ENCODE measurements at regions not wholly inside any gene's neighbourhood (a gene's known extent, or its start where the extent isn't known, plus 50 kb on each side); places are given as distances from the start of the nearest gene placed in this dataset.

DNA sequence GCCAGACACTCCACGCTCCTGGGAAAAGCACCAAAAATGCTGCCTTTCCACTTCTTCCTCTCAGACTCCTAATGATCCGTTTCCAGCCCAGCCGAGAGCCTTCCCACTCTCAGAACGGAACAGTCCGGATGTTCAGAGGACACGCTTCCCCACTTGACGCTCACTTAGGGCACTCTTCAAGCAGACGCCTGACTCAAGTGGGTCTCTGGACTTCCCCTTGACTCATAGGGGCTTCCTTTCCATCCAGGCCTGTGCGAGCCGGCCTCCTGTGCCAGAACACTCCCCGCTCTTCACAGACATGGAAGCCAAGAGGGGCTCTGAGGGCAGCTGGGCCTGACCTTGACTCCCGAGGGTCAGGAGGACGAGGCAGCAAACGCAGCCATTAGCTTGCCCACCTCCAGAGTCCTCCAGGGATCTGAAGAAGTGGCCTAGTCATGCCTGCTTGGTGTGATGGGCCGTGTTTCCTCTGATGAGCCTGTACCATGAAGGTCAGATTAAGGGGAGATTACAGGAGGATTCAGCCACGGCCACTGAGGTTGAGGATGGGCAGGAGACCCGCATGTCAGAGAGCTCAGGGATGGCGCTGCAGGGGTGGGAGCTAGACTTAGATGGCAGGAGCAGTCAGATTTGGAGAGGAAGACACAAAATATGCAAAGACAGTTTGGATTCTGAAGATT is 114.7 kb upstream of the TLE3 start:
- TF ChIP-seq POLR2A (IDR thresholded peaks at IDR 0.05; ENCODE audit: extremely low read depth, insufficient read length), result no peak
- TF ChIP-seq MAX (IDR thresholded peaks at IDR 0.05; ENCODE audit: low read depth, low read length), result no peak
- TF ChIP-seq MYC (IDR thresholded peaks at IDR 0.05; ENCODE audit: low read depth, low read length), result no peak
- no peak overlapping the region for H3K4me3 ChIP-seq (ENCODE audit: low read depth, low read length)
- no peak for DNase-seq (ENCODE audit: low read depth)

- no peak overlapping the region for H3K4me3 ChIP-seq (ENCODE audit: low read depth, low read length)
- no peak for TF ChIP-seq MAX (IDR thresholded peaks at IDR 0.05; ENCODE audit: low read depth, low read length)
- no peak for TF ChIP-seq CTCF (IDR thresholded peaks at IDR 0.05; ENCODE audit: low read depth, low read length)
- TF ChIP-seq MYC (IDR thresholded peaks at IDR 0.05; ENCODE audit: low read depth, low read length), result no peak
- TF ChIP-seq POLR2A (IDR thresholded peaks at IDR 0.05; ENCODE audit: extremely low read depth, insufficient read length), result no peak
- no peak for DNase-seq (ENCODE audit: low read depth)
Observed at GRCh38 chr15:70210528-70210927, 112.8 kb upstream of the TLE3 start.

DNA sequence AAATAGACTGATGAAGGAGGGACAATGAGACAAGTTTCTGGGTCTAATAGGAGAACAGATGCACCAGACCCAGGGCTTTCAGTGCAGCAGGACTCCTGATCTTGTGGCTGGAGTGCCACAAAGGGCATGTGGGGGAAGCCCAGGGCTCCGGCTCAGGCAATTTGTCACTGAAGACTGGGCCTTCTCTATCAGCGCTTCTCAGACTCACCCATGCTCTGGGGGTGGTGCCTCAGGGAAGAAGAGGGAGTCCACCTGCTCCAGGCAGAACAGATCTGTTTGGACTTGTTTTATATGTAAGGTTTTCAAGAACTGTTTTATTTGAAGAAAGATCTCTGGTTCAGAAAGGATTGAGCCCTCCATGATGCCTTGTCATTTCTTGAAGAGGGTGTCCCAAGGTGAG is 112.4 kb upstream of the TLE3 start:
- TF ChIP-seq CTCF (IDR thresholded peaks at IDR 0.05; ENCODE audit: low read depth, low read length) (no peak), MYC (IDR thresholded peaks at IDR 0.05; ENCODE audit: low read depth, low read length) (no peak), POLR2A (IDR thresholded peaks at IDR 0.05; ENCODE audit: extremely low read depth, insufficient read length) (no peak), MAX (IDR thresholded peaks at IDR 0.05; ENCODE audit: low read depth, low read length) (no peak)
- H3K4me3 ChIP-seq (ENCODE audit: low read depth, low read length), result no peak overlapping the region
- no peak for DNase-seq (ENCODE audit: low read depth)

DNA sequence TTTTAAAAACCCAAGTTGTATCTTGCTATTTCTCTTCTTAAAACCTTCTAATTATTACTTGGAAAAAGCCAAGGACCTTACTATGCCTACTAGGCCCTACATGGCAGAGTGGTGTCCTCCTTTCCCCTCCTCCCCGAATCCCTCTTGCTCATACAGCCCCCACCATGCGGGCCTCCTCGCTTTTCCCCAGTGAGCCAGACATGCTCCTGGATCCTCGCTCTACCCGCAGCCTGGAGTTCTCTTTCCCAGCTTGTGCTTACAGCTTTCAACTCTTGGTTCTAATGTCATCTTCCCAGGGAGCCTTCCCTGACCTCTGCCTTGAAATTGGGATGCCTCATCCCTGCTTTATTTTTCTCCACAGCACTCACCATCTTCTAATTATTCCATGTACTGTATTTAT is 111.8 kb upstream of the TLE3 start:
- TF ChIP-seq POLR2A (IDR thresholded peaks at IDR 0.05; ENCODE audit: extremely low read depth, insufficient read length) (no peak), MYC (IDR thresholded peaks at IDR 0.05; ENCODE audit: low read depth, low read length) (no peak), CTCF (IDR thresholded peaks at IDR 0.05; ENCODE audit: low read depth, low read length) (no peak), MAX (IDR thresholded peaks at IDR 0.05; ENCODE audit: low read depth, low read length) (no peak)
- DNase-seq (ENCODE audit: low read depth), result no peak
- H3K4me3 ChIP-seq (ENCODE audit: low read depth, low read length), result no peak overlapping the region

DNA sequence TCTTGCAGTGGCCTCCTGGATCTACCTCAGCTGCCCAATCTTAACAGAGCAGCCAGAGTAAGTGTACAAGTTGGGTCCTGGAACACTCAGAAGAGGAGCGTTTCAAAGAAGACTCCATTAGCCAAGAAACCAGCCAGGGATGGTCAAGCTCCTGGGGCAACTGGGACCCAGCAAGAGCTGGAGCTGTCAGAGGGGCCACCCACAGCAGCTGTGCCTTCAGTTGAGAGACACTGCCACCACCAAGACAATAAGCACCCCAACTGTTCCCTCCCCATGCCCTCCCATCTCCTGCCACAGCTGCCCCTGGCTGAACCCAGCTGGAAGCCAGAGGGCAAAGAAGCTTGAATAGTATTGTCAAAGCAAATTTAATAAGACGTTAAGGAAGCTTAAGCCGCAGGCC is 110.6 kb upstream of the TLE3 start:
- no peak for TF ChIP-seq MYC (IDR thresholded peaks at IDR 0.05; ENCODE audit: low read depth, low read length)
- TF ChIP-seq POLR2A (IDR thresholded peaks at IDR 0.05; ENCODE audit: extremely low read depth, insufficient read length), result no peak
- TF ChIP-seq MAX (IDR thresholded peaks at IDR 0.05; ENCODE audit: low read depth, low read length), result no peak
- no peak for DNase-seq (ENCODE audit: low read depth)
- no peak overlapping the region for H3K4me3 ChIP-seq (ENCODE audit: low read depth, low read length)

DNA sequence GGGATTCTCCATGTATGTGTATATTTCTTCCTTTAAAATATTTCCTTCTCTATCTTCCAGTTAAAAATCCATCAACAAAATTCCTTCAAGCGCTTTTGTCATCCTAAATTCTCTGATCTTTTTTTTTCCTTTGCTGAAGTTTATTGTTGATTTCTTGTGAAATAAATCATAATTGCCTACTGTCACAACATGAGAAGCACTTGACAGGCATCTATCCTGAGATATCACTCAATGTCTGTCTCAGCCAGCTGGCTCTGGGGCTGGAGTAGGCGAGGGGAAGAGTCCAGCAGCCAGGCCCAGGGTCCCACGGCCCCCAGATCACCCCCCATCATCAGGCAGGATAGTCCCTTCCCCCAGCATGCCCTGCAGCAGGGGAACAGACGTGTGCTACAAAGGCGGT is 109.0 kb upstream of the TLE3 start:
- no peak overlapping the region for H3K4me3 ChIP-seq (ENCODE audit: low read depth, low read length)
- TF ChIP-seq MYC (IDR thresholded peaks at IDR 0.05; ENCODE audit: low read depth, low read length), result no peak
- TF ChIP-seq CTCF (IDR thresholded peaks at IDR 0.05; ENCODE audit: low read depth, low read length), result no peak
- TF ChIP-seq MAX (IDR thresholded peaks at IDR 0.05; ENCODE audit: low read depth, low read length), result no peak
- TF ChIP-seq POLR2A (IDR thresholded peaks at IDR 0.05; ENCODE audit: extremely low read depth, insufficient read length), result no peak
- DNase-seq (ENCODE audit: low read depth), result no peak
